Peyer's patch (tissue), 4 donors: ENCODE measurements at regions not wholly inside any gene's neighbourhood (a gene's known extent, or its start where the extent isn't known, plus 50 kb on each side); places are given as distances from the start of the nearest gene placed in this dataset.

Source experiments
- POLR2A ChIP-seq, 2 donors: fragments of 450-650 bp; IDR thresholded peaks; one replicate each; pipeline ENCODE4 v1.5.1; 2017; ENCODE audit warnings: antibody characterized with exemption in 2 of 2, mild to moderate bottlenecking in 2 of 2, moderate library complexity in 2 of 2
- TF ChIP-seq, protein P1 (sequence below), 6 experiments: fragments of 450-650 bp in 4 of 6; fragments of 200-600 bp in 2 of 6; sonication (generic) in 1 of 6; IDR thresholded peaks; one replicate each; pipeline ENCODE4 v1.5.1; 2017 to 2019; ENCODE audit warnings: antibody characterized with exemption in 6 of 6, mild to moderate bottlenecking in 3 of 6, moderate library complexity in 1 of 6

- no peak for TF ChIP-seq POLR2A (IDR thresholded peaks at IDR 0.05)
- TF ChIP-seq, protein P1, sequence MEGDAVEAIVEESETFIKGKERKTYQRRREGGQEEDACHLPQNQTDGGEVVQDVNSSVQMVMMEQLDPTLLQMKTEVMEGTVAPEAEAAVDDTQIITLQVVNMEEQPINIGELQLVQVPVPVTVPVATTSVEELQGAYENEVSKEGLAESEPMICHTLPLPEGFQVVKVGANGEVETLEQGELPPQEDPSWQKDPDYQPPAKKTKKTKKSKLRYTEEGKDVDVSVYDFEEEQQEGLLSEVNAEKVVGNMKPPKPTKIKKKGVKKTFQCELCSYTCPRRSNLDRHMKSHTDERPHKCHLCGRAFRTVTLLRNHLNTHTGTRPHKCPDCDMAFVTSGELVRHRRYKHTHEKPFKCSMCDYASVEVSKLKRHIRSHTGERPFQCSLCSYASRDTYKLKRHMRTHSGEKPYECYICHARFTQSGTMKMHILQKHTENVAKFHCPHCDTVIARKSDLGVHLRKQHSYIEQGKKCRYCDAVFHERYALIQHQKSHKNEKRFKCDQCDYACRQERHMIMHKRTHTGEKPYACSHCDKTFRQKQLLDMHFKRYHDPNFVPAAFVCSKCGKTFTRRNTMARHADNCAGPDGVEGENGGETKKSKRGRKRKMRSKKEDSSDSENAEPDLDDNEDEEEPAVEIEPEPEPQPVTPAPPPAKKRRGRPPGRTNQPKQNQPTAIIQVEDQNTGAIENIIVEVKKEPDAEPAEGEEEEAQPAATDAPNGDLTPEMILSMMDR (IDR thresholded peaks at IDR 0.05), result no peak
These were observed 111.5 kb upstream of the TNC start for GRCh38 chr9:115229496-115229895.
